T-helper 17 cell (primary cell): ENCODE measurements at regions not wholly inside any gene's neighbourhood (a gene's known extent, or its start where the extent isn't known, plus 50 kb on each side); places are given as distances from the start of the nearest gene placed in this dataset.
"Not testable (repeated sequence)": the region's sequence is repeated elsewhere in the genome, so short reads cannot be mapped to it uniquely, and the experiment has no call there.

Experiments
- ATAC-seq: fragments of 150-1000 bp; cut with Tn5 transposase; 2 replicates; pipeline ENCODE4 v1.10.0; 2021; ENCODE audit warnings: mild to moderate bottlenecking, moderate library complexity
- DNase-seq, 3 donors: peaks; one replicate each; pipeline versions ENCODE4 v3.0.0 to v3.0.0-alpha.2; 2020 to 2021
- H3K9me3 ChIP-seq: one replicate; pipeline ENCODE4 v1.7.0; 2013; ENCODE audit warnings: low read length, mild to moderate bottlenecking; ENCODE audit not compliant: control insufficient read depth, poor library complexity, severe bottlenecking
- H3K27ac Mint-ChIP-seq: one replicate; pipeline ENCODE4 v1.8.0; 2022; ENCODE audit warnings: mild to moderate bottlenecking, moderate library complexity, mixed read lengths
- H3K27me3 Mint-ChIP-seq: one replicate; pipeline ENCODE4 v1.8.0; 2022; ENCODE audit warnings: mixed read lengths
- H3K36me3 Mint-ChIP-seq: one replicate; pipeline ENCODE4 v1.8.0; 2022; ENCODE audit warnings: low read depth, mixed read lengths
- H3K4me1 Mint-ChIP-seq: one replicate; pipeline ENCODE4 v1.8.0; 2022; ENCODE audit warnings: mild to moderate bottlenecking, mixed read lengths
- H3K4me3 Mint-ChIP-seq: one replicate; pipeline ENCODE4 v1.8.0; 2022; ENCODE audit warnings: mild to moderate bottlenecking, moderate library complexity, mixed read lengths

GRCh38 chr9:18319918-18320445 lies 154.0 kb upstream of the ADAMTSL1 start:
- Mint-ChIP-seq H3K27ac (no peak overlapping the region), H3K27me3 (no peaks in the 10 kb centered on the region), H3K4me3 (no peak overlapping the region), H3K36me3 (peaks cover 2% of the 10 kb centered on the region), H3K4me1 (no peaks in the 10 kb centered on the region)
- no peak for DNase-seq
- no peak for ATAC-seq
- H3K9me3 ChIP-seq, result no peaks in the 10 kb centered on the region

- H3K4me1 Mint-ChIP-seq, result no peaks in the 10 kb centered on the region
- DNase-seq, result no peak
- ATAC-seq, result no peak
- H3K9me3 ChIP-seq, result no peaks in the 10 kb centered on the region
- no peaks in the 10 kb centered on the region for H3K36me3 Mint-ChIP-seq
- H3K27ac Mint-ChIP-seq, result no peak overlapping the region
- H3K4me3 Mint-ChIP-seq, result no peak overlapping the region
- no peaks in the 10 kb centered on the region for H3K27me3 Mint-ChIP-seq
These were observed 148.8 kb upstream of the ADAMTSL1 start for GRCh38 chr9:18324928-18325745.

- not testable (repeated sequence) for H3K4me1 Mint-ChIP-seq, H3K27ac Mint-ChIP-seq, ATAC-seq, H3K27me3 Mint-ChIP-seq, DNase-seq, H3K9me3 ChIP-seq, H3K4me3 Mint-ChIP-seq, H3K36me3 Mint-ChIP-seq
These were observed 148.3 kb upstream of the ADAMTSL1 start for GRCh38 chr9:18325746-18326011.

- ATAC-seq, result no peak
- Mint-ChIP-seq H3K4me3 (no peak overlapping the region), H3K4me1 (no peaks in the 10 kb centered on the region), H3K27ac (no peak overlapping the region), H3K27me3 (no peaks in the 10 kb centered on the region), H3K36me3 (no peaks in the 10 kb centered on the region)
- no peak for DNase-seq
- H3K9me3 ChIP-seq, result no peaks in the 10 kb centered on the region
These were observed 146.8 kb upstream of the ADAMTSL1 start for GRCh38 chr9:18327121-18327520.

- ATAC-seq (no peak), DNase-seq (no peak)
- H3K27ac Mint-ChIP-seq, result no peak overlapping the region
- no peaks in the 10 kb centered on the region for H3K36me3 Mint-ChIP-seq
- no peak overlapping the region for H3K4me3 Mint-ChIP-seq
- no peaks in the 10 kb centered on the region for H3K9me3 ChIP-seq
- no peaks in the 10 kb centered on the region for H3K4me1 Mint-ChIP-seq
- H3K27me3 Mint-ChIP-seq, result peaks cover 6% of the 10 kb centered on the region
These were observed 143.3 kb upstream of the ADAMTSL1 start for GRCh38 chr9:18330401-18331309.

- Mint-ChIP-seq H3K27me3 (peaks cover 6% of the 10 kb centered on the region), H3K4me3 (no peak overlapping the region), H3K4me1 (no peaks in the 10 kb centered on the region), H3K27ac (no peak overlapping the region), H3K36me3 (no peaks in the 10 kb centered on the region)
- DNase-seq (no peak), ATAC-seq (no peak)
- H3K9me3 ChIP-seq, result no peaks in the 10 kb centered on the region
These were observed 142.7 kb upstream of the ADAMTSL1 start for GRCh38 chr9:18331310-18331684.

GRCh38 chr9:18331808-18332209 lies 142.1 kb upstream of the ADAMTSL1 start:
- no peaks in the 10 kb centered on the region for H3K4me1 Mint-ChIP-seq

GRCh38 chr9:18333157-18333556 lies 140.8 kb upstream of the ADAMTSL1 start:
- Mint-ChIP-seq H3K36me3 (no peaks in the 10 kb centered on the region), H3K4me3 (no peak overlapping the region), H3K4me1 (no peaks in the 10 kb centered on the region), H3K27me3 (peaks cover 6% of the 10 kb centered on the region), H3K27ac (no peak overlapping the region)
- DNase-seq (no peak), ATAC-seq (no peak)
- H3K9me3 ChIP-seq, result no peaks in the 10 kb centered on the region

More at GRCh38 chr9:18331808-18332209, 142.1 kb upstream of the ADAMTSL1 start:
- no peaks in the 10 kb centered on the region for H3K9me3 ChIP-seq
- Mint-ChIP-seq H3K36me3 (no peaks in the 10 kb centered on the region), H3K27me3 (peaks cover 6% of the 10 kb centered on the region), H3K4me3 (no peak overlapping the region), H3K27ac (no peak overlapping the region)
- DNase-seq (no peak), ATAC-seq (no peak)

- Mint-ChIP-seq H3K27ac (no peak overlapping the region), H3K27me3 (peaks cover 6% of the 10 kb centered on the region), H3K4me1 (no peaks in the 10 kb centered on the region), H3K4me3 (no peak overlapping the region), H3K36me3 (no peaks in the 10 kb centered on the region)
- no peaks in the 10 kb centered on the region for H3K9me3 ChIP-seq
- no peak for ATAC-seq
- no peak for DNase-seq
These were observed 138.1 kb upstream of the ADAMTSL1 start for GRCh38 chr9:18335825-18336224.

GRCh38 chr9:18338042-18338441 lies 135.9 kb upstream of the ADAMTSL1 start:
- ATAC-seq (no peak), DNase-seq (no peak)
- Mint-ChIP-seq H3K36me3 (no peaks in the 10 kb centered on the region), H3K27ac (no peak overlapping the region), H3K4me3 (no peak overlapping the region), H3K27me3 (peaks cover 6% of the 10 kb centered on the region), H3K4me1 (no peaks in the 10 kb centered on the region)
- no peaks in the 10 kb centered on the region for H3K9me3 ChIP-seq

- no peak overlapping the region for H3K4me3 Mint-ChIP-seq
- peaks cover 10% of the 10 kb centered on the region for H3K27me3 Mint-ChIP-seq
- H3K4me1 Mint-ChIP-seq, result no peaks in the 10 kb centered on the region
- H3K9me3 ChIP-seq, result no peaks in the 10 kb centered on the region
- H3K27ac Mint-ChIP-seq, result no peak overlapping the region
- DNase-seq, result no peak
- ATAC-seq, result no peak
- H3K36me3 Mint-ChIP-seq, result no peaks in the 10 kb centered on the region
These were observed 130.2 kb upstream of the ADAMTSL1 start for GRCh38 chr9:18343784-18344183.

GRCh38 chr9:18346745-18347144 lies 127.2 kb upstream of the ADAMTSL1 start:
- DNase-seq (no peak), ATAC-seq (no peak)
- Mint-ChIP-seq H3K36me3 (no peaks in the 10 kb centered on the region), H3K27me3 (peaks cover 14% of the 10 kb centered on the region), H3K4me3 (no peak overlapping the region), H3K4me1 (no peaks in the 10 kb centered on the region), H3K27ac (no peak overlapping the region)
- no peaks in the 10 kb centered on the region for H3K9me3 ChIP-seq

GRCh38 chr9:18347386-18348082 lies 126.4 kb upstream of the ADAMTSL1 start:
- H3K9me3 ChIP-seq, result no peaks in the 10 kb centered on the region
- H3K36me3 Mint-ChIP-seq, result no peaks in the 10 kb centered on the region
- H3K4me3 Mint-ChIP-seq, result no peak overlapping the region
- ATAC-seq, result no peak
- peaks cover 14% of the 10 kb centered on the region for H3K27me3 Mint-ChIP-seq
- no peaks in the 10 kb centered on the region for H3K4me1 Mint-ChIP-seq
- no peak overlapping the region for H3K27ac Mint-ChIP-seq
- DNase-seq, result no peak
